ENCODE measurements at regions not wholly inside any gene's neighbourhood (a gene's known extent, or its start where the extent isn't known, plus 50 kb on each side); places are given as distances from the start of the nearest gene placed in this dataset.

DNA sequence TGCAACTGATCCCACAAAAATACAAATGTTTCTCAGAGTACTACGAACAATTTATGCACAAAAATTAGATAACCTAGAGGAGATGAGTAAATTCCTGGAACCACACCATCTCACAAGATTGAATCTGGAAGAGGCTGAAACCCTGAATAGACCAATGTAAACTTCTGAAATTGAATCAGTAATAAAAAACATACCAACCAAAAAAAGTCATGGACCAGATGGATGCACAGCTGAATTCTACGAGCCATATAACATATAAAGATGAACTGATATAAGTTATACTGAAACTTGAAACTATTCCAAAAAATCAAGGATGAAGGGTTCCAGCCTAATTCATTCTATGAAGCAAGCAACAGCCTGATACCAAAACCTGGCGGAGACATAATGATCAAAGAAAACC, 336.3 kb downstream of the PYDC2 start:
- TF ChIP-seq, protein P1, sequence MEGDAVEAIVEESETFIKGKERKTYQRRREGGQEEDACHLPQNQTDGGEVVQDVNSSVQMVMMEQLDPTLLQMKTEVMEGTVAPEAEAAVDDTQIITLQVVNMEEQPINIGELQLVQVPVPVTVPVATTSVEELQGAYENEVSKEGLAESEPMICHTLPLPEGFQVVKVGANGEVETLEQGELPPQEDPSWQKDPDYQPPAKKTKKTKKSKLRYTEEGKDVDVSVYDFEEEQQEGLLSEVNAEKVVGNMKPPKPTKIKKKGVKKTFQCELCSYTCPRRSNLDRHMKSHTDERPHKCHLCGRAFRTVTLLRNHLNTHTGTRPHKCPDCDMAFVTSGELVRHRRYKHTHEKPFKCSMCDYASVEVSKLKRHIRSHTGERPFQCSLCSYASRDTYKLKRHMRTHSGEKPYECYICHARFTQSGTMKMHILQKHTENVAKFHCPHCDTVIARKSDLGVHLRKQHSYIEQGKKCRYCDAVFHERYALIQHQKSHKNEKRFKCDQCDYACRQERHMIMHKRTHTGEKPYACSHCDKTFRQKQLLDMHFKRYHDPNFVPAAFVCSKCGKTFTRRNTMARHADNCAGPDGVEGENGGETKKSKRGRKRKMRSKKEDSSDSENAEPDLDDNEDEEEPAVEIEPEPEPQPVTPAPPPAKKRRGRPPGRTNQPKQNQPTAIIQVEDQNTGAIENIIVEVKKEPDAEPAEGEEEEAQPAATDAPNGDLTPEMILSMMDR (IDR thresholded peaks at IDR 0.05) = no peak
- TF ChIP-seq POLR2AphosphoS5 (IDR thresholded peaks at IDR 0.05; ENCODE audit: low read depth, low read length) (no peak), TCF7L2 (IDR thresholded peaks at IDR 0.05; ENCODE audit: low read depth, low read length) (no peak), SIN3A (IDR thresholded peaks at IDR 0.05; ENCODE audit: borderline replicate concordance, insufficient read depth, low read depth, low read length) (no peak)
- TF ChIP-seq, protein P2, sequence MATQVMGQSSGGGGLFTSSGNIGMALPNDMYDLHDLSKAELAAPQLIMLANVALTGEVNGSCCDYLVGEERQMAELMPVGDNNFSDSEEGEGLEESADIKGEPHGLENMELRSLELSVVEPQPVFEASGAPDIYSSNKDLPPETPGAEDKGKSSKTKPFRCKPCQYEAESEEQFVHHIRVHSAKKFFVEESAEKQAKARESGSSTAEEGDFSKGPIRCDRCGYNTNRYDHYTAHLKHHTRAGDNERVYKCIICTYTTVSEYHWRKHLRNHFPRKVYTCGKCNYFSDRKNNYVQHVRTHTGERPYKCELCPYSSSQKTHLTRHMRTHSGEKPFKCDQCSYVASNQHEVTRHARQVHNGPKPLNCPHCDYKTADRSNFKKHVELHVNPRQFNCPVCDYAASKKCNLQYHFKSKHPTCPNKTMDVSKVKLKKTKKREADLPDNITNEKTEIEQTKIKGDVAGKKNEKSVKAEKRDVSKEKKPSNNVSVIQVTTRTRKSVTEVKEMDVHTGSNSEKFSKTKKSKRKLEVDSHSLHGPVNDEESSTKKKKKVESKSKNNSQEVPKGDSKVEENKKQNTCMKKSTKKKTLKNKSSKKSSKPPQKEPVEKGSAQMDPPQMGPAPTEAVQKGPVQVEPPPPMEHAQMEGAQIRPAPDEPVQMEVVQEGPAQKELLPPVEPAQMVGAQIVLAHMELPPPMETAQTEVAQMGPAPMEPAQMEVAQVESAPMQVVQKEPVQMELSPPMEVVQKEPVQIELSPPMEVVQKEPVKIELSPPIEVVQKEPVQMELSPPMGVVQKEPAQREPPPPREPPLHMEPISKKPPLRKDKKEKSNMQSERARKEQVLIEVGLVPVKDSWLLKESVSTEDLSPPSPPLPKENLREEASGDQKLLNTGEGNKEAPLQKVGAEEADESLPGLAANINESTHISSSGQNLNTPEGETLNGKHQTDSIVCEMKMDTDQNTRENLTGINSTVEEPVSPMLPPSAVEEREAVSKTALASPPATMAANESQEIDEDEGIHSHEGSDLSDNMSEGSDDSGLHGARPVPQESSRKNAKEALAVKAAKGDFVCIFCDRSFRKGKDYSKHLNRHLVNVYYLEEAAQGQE (IDR thresholded peaks at IDR 0.05; ENCODE audit: insufficient read depth in 1 of 2, low read depth in 2 of 2, low read length in 1 of 2) = no peak

All from Panc1 (cell line).